Middle frontal gyrus (tissue), 1 donor: ENCODE measurements at regions not wholly inside any gene's neighbourhood (a gene's known extent, or its start where the extent isn't known, plus 50 kb on each side); places are given as distances from the start of the nearest gene placed in this dataset.

ENCODE experiments used
- DNase-seq: peaks from one replicate; pipeline ENCODE4 v3.0.0-alpha.2; 2015; ENCODE audit warnings: low spot score; ENCODE audit errors: extremely low spot score

DNA sequence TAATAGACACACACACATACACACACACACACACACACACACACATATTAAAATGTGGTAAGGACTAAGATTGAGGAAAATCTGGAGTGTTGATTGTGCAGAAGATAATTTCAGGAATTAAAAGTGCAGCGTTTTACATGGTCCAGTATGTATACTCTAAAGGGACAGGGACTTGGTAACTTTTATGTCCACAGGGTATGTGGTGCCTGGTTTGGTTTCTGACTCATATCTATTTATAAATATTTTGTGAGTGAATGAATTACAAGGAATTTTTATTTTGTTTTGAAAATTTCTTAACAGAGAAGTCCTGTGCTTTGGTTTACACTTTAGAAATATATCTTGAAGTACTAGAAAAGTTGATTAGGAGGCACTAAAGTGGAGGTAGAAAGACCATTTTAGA lies 287.7 kb upstream of the NXPH2 start:
- no peak for DNase-seq

DNA sequence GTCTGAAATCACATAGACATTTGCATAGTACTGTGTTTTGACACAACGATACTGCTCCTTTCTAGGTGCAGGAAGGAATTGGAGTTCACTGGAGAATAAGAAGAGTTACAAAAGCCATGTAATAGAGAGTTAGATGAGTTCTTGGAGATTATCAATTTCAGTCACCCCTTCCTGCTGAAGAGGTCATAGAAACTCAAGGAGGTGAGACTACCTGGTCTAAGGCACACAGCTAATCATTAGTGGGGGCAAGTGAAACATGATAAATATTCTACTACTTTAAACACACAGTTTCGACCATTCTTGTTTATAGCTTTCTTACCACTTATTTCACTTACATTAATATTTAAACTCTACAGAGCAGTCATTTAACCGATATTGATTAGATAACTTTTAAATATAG lies 286.9 kb upstream of the NXPH2 start:
- DNase-seq = no peak

DNA sequence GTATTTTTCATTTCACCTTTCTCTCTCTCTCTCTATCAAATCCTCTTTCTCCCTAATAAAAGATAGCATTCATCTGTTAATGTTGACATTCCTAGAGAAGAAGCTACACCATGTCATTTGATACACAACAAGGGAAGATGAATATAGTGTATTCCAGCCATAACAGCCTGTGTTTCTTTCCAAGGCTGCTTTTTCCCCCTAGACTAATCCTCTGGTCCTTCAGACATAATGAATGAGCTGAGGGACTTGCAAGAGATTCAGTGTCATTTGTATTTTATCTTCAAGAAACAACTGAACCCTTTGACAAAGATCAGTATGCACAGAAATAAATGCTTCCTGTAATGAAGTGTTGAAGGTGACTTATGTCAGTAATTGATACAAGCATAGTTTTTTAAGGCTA lies 284.0 kb upstream of the NXPH2 start:
- DNase-seq = no peak

DNA sequence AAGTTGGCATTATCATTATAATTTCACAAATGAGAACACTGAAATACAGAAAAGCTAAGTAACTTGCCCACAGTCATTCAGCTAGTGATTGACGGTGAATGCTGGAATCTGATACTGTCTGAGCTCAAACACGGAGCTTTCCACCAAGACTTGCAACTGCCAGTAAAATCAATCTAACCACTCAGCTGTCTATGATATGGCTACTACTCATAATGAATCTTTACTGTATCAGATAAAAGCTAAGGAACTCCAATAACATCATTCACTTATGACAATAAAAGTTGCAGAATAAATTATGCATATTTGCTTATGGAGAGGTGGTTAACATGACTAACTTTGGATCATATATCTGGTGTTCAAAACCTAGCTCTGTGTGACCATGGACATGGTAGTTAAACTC lies 279.4 kb upstream of the NXPH2 start:
- no peak for DNase-seq

DNA sequence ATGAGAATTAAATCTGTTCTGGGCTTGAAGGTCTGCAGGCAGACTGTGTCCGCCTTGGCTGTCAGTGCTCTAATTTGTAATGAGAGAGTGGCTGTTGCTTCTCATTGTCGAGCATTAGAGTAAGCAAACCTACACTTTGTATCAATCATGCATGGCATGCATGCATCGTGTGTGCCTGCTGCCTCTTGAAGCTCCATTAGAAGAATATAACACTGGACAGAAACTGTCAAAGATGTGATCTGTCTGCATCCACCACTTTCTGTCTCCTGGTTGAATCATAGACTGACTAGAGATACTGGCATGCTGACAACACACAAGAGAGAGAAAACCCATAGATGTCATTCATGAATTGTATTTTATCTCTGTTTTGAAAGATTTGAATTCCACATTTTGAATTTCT lies 275.0 kb upstream of the NXPH2 start:
- DNase-seq = no peak

DNA sequence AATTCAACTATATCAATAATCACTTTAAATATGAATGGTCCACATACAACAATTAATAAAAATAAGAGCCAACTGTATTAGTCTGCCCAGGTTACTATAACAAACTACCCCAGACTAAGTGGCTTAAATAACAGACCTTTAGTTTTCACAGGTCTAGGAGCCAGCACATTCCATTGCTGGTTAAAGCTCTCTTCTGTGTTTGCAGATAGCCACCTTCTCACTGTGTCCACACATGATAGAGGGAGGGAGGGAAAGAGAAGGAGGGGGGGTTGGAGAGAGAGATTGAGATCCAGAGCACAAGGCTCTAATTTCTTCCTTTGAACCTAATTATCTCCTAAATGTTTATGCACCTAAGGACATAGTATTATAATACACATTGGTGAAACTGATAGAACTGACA lies 267.8 kb upstream of the NXPH2 start:
- no peak for DNase-seq

DNA sequence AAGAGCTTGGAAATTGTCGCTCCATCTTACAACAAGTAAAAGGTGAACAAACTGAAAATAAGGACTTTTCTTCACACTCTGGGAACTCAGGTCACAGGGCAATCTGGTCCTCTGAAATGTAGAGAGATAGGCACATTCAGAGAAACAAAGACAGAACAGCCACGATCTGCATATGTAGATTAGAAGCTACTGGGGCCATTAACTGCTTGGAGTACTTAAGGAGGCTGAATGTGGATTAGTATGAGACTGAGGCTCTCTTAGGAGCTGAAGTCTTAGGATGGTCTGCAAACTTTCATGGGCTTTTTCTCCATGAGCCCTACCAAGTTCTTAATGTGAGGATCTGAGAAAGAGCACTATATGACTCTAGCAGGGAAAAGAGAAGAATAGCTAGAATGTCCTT lies 265.3 kb upstream of the NXPH2 start:
- DNase-seq = no peak

DNA sequence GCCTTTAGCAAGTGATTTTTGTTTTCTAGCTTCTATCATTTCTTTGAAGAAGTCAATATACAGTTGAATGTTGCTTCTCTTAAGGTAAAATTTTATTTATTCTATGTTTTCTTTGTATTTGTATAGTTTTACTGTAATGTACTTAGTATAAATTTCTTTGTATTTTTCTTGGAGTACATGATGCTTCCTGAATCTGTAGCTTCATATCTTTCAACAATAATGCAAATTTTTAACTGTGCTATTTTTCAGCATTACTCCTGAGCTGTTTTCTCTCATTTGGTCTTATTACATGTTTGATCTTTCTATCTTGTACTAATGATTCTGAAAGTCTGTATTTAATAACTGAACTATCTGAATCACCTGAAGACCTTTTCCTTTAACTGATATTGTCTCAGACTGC lies 253.9 kb upstream of the NXPH2 start:
- no peak for DNase-seq

DNA sequence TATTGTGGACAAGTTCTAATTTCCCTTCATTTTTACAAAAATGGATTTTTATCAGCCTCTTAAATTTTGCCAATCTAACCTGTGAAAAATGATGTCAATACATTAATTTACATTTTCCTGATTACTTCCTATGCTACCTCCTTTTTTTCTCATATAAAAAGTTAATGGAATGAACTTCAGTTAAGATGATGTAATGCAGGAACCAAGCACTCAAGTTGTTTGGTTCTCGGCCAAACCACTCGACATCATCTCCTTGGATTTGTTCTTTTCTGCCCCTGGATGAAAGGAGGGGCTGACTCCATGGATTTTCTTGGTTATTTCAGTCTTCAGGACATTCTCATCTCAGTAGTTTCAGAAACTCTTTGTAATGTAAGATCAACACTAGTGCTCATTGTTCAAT lies 253.1 kb upstream of the NXPH2 start:
- no peak for DNase-seq

DNA sequence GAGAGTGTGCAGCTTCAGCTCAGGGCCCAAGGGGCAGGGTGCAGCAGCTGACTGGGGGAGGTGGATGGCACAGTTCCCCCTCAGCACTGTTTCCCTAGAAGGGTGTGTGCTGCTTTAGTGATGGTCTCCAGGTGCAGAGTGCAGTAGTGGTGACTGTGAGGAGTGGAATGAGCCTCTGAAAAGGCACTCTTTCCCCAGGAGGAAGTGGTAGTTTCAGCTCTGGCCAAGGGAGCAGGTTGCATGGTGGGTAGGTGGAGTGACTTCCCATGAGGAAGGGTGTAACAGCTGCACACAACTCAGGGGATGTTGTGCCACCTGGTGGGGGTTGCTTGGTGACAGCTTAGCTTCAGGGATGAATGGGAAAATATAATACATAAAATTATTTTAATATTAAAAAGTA lies 251.5 kb upstream of the NXPH2 start:
- no peak for DNase-seq

DNA sequence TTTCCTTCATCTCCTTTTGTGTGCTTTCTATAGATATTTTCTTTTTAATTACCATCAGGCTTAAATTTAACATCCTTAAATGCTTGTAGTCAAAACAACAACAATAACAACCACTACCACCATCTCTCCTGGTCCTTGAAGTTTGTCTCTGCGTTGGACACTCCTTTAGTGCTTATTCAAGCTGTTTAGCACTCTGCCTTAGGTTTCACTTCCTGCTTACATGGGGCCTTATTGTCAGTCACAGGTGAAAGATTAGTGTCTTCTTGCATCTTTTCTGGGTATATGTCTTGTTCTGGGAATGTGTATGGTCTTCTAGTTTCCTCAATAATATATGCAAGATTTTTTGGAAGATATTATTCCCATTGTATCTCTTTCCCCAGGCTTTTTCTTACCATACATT lies 240.1 kb upstream of the NXPH2 start:
- no peak for DNase-seq

DNA sequence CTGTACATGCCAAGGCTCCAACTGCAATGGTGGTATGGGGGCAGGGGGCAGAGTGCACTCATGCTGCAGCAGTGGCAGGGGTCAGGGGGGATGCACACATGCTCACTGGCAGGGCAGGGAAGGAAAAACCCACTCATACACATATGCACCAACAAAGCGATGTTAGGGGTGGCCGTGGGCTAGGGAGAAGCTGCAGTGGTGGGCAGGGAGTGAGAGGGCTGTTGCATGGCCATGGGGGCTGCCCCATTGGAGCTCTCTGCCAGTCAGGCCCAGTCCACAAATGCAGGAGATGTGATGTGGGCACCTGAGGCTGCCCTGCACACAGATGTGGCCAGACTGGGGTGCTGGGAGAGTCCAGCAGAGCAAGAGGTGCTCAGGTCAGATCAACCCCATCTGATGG lies 238.1 kb upstream of the NXPH2 start:
- DNase-seq = no peak

DNA sequence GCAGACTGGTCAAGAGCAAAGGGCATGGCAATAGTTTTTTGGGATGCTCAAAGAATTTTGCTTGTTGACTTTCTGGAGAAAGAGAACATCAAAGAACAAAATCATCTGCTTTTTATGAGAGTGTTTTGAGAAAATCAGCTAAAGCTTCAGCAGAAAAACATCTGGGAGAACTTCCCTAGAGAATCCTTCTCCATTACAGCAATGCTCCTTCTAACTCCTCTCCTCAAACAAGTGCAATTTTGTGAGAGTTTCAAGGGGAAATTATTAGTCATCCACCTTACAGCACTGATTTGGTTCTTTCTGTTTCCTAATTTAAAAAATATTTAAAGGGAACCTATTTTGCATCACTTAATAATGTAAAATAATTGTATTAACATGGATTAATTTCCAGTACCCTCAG lies 226.9 kb upstream of the NXPH2 start:
- DNase-seq = no peak

DNA sequence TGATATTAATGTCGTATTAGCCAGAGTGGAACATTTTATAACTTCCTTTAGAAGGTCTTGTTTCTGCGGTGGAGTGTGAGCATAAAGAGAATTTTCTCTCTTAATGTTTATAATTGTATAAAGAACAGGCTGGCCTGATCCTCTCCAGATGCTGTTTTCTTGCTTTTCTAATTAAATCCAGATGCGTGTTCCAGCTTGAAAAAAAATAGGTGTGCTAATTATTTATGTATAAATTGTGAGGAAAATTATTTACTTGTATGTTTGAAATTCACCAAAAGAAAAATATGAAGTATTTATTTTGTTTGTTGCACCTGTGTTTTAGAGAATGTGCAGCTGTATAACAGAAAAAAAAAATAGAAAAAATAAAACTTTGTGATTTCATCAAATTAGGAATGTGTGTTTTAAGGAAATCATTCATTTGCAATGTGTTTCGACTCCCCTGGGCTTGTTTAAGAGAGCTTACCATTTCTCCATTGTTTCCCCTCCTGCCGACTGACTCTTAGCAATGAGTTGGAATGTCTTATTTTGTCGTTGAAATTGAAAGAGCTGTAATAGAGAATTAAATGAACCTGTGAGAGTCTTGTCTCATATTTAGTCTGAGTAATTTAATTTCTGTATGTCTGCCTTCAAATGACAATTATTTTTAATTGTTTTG lies 220.1 kb upstream of the NXPH2 start:
- no peak for DNase-seq

DNA sequence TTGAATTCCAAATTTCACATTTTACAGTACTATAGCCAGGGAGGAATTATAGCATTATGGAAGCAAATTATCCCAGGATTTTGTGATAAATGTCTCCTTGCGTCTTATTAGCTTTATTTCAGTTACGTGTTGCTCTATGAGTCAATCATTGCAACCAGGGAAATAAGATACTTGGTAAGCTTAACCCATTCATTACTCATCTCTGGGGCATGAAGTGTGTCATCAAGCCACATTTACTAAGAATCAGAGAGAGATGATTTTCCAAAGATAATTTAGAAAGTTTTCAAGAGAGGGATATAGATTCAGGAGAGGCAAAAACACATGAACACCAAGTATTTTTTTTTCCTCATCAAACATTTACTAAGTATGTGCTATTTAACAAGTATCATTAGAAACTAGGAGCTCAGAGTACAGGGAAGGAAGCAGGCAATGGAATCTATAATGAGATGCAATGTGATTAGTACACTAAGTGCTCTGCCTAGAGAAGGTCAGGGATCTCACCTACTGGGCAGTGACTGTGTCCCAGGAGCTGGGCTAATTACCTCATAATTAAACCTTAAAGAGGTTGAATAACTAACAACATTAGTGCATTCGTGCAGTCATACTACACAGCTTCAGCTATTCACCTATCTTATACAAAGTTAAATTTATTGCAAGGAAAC lies 217.8 kb upstream of the NXPH2 start:
- DNase-seq = no peak

DNA sequence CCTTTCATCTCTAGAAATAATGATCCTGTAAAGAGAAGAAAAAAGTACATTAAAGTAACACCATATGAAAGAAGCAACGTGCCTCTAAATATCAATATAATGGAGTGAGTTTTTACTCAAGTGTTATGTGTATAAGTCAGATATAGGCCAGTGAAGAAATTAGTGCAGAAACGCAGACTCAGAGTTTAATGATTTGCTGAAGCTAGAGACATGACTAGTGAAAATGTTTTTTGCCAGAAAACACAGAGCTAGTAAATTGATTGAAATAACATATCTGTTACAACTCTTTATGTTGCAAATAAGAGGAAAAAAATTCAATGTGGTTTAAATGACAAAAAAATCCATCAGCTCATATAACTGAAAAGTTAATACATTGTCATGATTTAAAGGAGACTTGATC lies 217.2 kb upstream of the NXPH2 start:
- no peak for DNase-seq

DNA sequence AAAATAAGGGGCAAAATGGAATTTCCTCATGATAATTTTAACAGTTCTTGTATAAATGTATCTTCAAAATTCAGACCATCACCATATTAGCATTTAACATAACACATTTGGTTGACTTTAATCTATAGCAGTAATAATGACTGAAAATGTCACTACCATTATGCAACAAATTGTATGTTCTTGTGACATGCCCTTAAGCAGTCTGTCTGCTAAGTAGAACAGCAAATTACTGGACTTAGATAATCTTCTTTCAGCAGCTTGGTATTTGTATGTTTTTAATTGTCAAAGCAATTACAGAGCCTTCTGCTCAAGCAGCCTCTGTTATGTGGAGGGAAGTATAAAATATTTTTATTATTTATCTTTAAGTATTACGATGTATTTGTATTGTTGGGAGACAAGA lies 214.3 kb upstream of the NXPH2 start:
- no peak for DNase-seq

DNA sequence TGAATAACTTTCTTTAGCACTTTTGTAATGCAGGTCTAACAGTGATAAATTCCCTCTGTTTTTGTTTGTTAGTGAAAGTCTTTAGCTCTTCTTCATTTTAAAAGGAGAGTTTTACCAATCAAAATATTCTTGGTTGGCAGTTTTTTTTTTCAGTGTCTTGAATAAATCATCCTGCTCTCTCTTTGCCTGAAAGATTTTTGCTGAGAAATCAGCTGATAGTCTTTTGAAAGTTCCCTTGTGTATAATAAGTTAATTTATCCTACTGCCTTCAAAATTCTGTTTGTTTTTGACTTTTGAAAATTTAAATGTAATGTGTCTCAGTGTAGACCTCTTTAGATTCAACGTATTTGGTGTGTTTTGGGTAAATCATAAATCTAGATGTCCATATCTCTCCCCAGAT lies 205.7 kb upstream of the NXPH2 start:
- DNase-seq = no peak

DNA sequence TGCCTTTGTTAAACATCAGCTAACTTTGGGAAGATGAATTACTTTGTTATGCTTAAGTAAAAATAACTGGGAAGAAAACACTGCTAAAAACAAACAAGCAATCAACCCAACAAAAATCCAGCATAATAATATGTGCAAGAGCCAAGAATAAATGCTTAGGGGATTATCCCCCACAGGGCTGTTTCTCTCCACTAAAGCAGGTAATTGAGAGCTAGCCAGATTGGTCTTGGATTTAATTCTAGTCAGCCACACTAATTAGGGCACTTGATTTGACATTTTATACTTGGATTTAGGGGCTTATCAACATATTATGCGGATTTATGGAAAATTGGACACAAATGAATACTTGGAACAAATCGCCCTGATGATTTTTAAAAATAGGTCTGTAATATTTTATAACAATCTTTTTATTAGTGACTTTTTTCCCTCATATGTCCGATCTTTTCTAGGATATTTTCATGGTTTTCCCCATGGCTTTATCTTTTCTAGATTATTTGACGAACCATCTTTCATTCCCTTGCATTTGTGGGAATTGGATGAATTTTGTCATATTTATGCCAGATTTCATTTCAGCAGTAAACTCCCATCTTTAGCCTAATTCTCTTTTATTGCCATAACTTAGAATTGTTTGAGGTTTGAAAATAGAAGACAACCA lies 199.1 kb upstream of the NXPH2 start:
- DNase-seq = no peak

DNA sequence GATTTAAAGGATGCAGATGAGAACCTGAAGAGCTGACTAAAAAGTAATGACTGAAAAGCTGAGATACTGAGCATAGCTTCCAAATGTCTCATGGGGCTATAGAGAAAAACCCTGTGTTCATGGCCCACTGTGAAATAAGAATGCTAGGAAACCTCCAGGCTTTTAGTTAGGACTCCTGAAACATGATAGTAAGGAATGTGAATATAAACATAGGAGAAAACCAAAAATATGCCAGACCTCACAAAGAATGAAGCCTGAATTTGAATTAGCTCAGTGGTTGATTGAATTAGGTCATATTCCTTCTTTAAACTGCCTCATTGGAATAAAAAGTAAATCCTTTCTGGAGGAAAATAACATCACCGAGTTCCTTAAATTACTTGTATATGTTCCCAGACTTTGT lies 194.5 kb upstream of the NXPH2 start:
- DNase-seq = no peak

DNA sequence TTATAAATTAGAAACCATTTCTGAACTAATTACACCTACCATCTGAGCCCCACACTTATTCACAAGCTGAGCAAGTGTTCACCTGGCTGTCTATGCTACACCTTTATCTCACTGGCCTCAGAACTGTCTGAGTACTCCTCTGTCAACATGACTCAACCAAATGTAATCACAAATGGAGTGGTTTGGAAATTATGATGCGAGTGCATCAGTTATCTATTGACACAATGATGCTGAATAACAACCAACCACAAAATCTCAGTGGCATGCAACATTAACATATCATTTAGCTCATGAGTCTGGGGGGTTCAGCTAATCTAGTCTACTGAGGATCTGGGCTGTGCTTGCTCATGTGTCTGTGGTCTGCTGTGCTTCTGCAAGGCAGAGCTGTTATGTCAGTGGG lies 184.2 kb upstream of the NXPH2 start:
- DNase-seq = no peak

DNA sequence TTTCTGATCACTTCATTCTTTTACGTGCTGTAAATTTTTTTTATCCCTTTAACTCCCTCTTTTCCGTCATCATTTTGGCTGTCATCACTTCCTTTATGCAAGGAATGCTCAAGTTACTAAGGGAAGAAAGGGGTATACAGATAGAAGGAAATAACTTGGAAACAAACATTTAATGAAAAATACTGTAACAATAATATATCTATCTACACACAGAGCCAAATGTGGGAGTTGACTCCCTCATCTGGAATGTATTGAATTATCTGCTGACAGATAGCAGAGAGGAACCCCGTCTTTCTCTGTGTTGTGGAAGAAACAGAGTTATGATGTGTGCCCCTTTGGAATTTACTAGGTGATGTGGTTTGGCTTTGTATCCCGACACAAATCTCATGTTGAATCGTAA lies 182.5 kb upstream of the NXPH2 start:
- DNase-seq = no peak

DNA sequence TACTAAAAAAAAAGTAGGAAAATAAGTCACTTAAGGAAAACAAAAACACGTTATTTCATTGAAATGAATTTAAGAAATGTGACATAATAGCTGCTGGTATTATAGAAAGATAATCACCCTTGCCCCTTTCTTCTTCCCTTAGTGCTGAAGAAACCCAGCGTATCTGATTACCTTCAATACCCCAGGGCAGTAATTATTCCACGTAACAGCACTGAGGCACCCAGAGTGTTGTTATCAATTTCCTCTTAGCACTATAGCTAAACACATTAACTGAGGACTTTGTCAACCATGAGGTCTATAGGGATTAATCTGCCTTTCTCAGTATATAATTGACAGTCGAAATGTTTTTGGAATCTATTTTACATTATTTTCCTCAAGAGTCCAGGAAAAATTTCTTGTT lies 180.0 kb upstream of the NXPH2 start:
- DNase-seq = no peak
